Activated CD8-positive, alpha-beta memory T cell treated with anti-CD3 and anti-CD28 coated beads, Interleukin-2, amount 50 U/mL, for 48 hours (primary cell): ENCODE measurements at regions not wholly inside any gene's neighbourhood (a gene's known extent, or its start where the extent isn't known, plus 50 kb on each side); places are given as distances from the start of the nearest gene placed in this dataset.
"Not testable (repeated sequence)": the region's sequence is repeated elsewhere in the genome, so short reads cannot be mapped to it uniquely, and the experiment has no call there.

Source experiments
- DNase-seq: peaks from one replicate; pipeline ENCODE4 v3.0.0-alpha.2; 2020

GRCh38 chr5:2376486-2376885, 375.0 kb downstream of the IRX2 start:
- DNase-seq, result no peak

GRCh38 chr5:2375757-2376250, 375.7 kb downstream of the IRX2 start:
- DNase-seq, result no peak

GRCh38 chr5:2375291-2375690, 376.2 kb downstream of the IRX2 start:
- no peak for DNase-seq

GRCh38 chr5:2374703-2375102, 376.8 kb downstream of the IRX2 start:
- DNase-seq, result no peak

GRCh38 chr5:2373631-2374030, 377.8 kb downstream of the IRX2 start:
- DNase-seq, result no peak

- no peak for DNase-seq
Measured at GRCh38 chr5:2371419-2371710, 380.1 kb downstream of the IRX2 start.

- no peak for DNase-seq
Measured at GRCh38 chr5:2370626-2371418, 380.7 kb downstream of the IRX2 start.

GRCh38 chr5:2369178-2369577, 382.3 kb downstream of the IRX2 start:
- DNase-seq, result no peak

GRCh38 chr5:2366816-2367215, 384.7 kb downstream of the IRX2 start:
- no peak for DNase-seq

GRCh38 chr5:2357309-2357708, 394.2 kb downstream of the IRX2 start:
- DNase-seq, result no peak

- DNase-seq, result no peak
Measured at GRCh38 chr5:2355859-2356258, 395.6 kb downstream of the IRX2 start.

GRCh38 chr5:2353871-2354440, 397.5 kb downstream of the IRX2 start:
- DNase-seq, result no peak

- no peak for DNase-seq
Measured at GRCh38 chr5:2353211-2353610, 398.3 kb downstream of the IRX2 start.

GRCh38 chr5:2352101-2352861, 399.2 kb downstream of the IRX2 start:
- no peak for DNase-seq

- DNase-seq, result not testable (repeated sequence)
Measured at GRCh38 chr5:2349768-2350167, 401.7 kb downstream of the IRX2 start.

GRCh38 chr5:2338686-2339085, 412.8 kb downstream of the IRX2 start:
- no peak for DNase-seq

- no peak for DNase-seq
Measured at GRCh38 chr5:2335733-2336515, 415.6 kb downstream of the IRX2 start.

- no peak for DNase-seq
Measured at GRCh38 chr5:2335125-2335732, 416.2 kb downstream of the IRX2 start.

GRCh38 chr5:2334719-2335118, 416.8 kb downstream of the IRX2 start:
- DNase-seq, result no peak

GRCh38 chr5:2333291-2333690, 418.2 kb downstream of the IRX2 start:
- DNase-seq, result no peak

GRCh38 chr5:2332521-2332920, 419.0 kb downstream of the IRX2 start:
- DNase-seq, result no peak

- no peak for DNase-seq
Measured at GRCh38 chr5:2330325-2331130, 420.9 kb downstream of the IRX2 start.
